RKO (cell line): ENCODE measurements at regions not wholly inside any gene's neighbourhood (a gene's known extent, or its start where the extent isn't known, plus 50 kb on each side); places are given as distances from the start of the nearest gene placed in this dataset.

Experiments
- DNase-seq: peaks from one replicate; pipeline ENCODE4 v3.0.0-alpha.2; 2016; ENCODE audit warnings: low spot score

GRCh38 chr5:112025757-112026156 lies 268.8 kb upstream of the NREP start:
- no peak for DNase-seq

DNA sequence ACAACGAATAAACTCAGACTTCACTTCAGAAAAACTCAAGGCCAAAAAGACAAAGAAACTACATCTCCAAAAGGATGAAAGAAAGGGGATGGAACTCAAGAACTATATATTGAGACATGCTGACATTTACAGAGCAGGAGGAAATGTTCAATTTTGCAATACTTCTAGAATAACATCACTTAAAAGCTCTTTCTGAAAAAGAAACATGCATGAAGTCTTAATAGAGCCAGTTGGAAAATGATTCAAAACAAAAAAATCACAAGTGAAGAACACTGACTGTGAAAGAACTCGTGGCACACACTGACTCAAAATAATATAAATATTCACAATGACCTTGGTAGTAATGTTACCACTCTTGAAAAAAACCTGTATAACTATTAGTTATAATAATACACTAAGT lies 267.8 kb upstream of the NREP start:
- no peak for DNase-seq

- no peak for DNase-seq
Measured at GRCh38 chr5:112024221-112024620, 267.2 kb upstream of the NREP start.

GRCh38 chr5:112023766-112024165 lies 266.8 kb upstream of the NREP start:
- DNase-seq, result no peak

DNA sequence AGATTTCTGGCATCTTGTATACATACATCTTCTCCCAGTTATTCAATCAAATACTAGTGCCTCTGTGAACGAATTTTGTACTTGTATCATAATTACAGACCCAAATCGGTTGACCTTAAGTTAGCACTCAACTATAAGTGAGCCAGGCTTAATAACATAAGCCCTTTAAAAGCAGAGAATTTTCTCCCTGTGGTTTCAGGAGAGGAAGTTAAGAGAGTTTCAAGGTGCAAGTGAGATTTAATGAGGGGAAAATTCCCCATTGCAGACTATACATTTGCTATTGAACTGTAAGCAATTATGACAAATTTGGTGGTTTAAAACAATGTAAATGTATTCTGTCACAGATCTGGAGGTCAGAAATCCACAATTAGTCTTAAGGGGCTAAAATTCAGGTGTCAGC lies 261.9 kb upstream of the NREP start:
- DNase-seq, result no peak

DNA sequence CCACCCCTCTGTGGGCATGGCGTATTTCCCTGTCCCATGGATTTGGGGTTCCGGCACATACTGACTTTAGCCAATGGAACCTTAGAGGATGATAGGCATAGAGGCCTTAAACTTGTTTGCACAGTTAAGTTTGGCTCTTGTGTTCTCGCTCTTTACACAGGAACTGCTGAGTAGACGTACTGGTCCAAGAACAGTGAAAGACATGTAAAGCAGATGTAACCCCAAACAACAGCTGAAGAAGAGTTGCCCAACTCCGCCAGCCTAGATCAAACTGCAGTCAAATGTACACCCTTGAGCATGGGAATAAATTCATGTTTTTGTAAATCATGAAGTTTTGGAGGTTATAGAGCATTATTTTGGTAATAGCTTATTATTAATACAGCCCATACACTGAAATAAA lies 260.0 kb upstream of the NREP start:
- no peak for DNase-seq

DNA sequence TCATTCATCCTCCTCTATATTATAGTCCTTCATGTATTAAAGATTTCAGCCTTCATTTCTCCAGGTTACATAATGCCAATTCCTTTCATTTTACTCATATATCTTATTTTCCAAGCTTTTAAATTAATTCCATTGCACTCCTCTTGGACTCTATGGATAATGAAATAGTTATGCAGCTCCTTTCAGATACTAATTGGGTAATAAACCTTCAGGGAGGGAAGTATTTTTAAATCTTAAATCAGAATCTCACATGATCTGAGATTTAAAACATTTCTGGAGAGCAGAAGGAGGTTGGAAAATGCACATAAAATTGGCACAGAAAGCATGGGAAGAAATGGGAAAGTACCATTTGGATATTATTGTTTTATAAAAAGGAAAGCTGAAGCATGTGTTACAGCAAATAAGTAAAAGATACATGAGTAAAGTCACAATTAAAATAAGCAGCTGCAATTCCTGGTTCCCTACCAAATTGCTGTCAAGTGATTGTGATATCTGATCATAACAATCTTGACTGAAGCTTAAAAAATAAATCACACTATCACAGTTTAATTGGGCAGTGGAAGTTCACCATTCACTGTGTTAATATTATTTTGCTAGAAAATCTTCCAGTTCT lies 257.9 kb upstream of the NREP start:
- no peak for DNase-seq

DNA sequence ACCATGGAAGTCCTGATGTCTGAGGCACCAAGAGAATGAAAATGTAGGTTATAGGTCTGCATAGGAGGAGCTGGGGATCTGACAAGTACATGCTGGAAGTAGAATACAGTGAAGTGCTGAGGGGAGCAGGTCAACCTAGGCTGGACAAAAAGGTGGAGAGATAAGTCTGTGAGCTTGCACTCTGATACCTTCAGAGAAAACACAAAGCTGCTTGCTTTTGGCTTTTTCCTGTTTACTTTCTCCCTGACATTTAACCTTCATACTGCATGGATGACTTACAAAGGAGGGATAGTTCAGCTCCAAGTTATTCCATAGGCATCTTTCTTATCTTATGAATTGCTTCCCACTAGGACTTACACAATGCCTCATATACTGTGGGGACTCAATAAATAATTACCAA lies 256.7 kb upstream of the NREP start:
- no peak for DNase-seq

DNA sequence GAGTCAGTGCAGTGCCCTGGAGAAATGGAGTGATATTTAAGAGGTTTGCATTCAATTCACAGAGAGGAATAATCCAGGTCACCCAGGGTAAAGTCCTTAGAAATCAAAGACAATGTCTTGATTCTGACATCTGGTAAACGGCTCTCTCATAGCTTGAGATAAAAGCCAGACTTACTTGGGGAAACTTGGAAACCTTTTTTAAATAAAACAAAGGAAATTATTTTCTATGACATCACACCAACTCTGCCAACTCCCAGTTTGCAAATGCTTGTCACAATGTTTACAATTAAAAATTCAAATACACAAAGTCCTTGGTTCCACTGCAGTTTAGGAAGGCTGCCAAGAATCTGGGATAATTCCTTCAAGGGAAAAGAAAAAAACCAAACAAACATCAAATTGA lies 255.1 kb upstream of the NREP start:
- DNase-seq, result no peak

DNA sequence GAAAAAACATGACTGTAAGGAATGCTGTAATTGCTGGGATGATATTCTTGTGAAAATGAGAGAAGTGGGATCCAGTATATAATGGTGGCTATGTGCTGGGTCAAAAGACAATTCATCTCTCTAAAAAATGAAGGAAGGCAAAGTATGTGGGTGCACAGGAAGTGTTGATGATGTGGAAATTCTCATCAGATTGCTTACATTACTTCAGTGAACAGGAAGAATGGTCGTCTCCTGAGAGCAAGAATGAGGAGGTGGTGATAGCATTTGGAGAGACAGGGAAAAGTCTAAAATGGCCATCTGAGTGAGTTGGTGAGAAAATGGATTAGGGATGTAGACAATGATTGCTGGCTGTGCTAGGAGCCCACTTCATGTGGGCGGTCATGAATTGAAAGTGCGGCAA lies 253.5 kb upstream of the NREP start:
- no peak for DNase-seq

DNA sequence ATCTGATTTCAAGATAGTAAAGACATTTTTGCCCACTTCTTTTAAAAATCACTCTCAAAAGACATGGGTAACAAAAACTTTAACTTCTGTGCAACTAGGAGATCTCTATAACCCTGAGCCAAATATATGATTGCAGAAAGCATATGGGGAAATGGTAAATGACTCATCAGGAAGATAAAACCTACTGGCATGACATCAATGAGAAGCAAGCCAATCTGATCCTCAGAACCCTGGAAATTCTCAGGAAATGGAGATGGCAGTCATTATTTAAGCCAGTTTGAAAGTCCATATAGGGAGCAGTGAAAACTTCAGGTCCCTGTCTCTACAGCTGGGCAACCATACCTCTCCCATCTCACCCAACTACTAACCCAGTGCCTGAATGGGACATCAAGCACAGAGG lies 249.7 kb upstream of the NREP start:
- DNase-seq, result peak; percentile 28

DNA sequence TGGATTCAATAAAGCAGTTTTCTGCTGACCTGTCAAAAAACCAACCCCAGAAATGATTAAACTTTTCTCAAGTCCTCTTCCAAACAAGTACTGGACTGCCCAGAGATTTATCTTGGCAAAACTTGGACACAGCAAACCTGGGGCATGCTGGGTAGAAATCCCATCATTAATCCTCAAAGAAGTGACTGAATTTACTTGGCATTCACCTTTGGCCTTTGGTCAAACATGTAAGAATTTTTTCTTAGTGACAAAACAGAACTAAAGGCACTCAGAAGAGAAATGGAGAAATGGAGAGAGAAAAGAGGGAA lies 248.6 kb upstream of the NREP start:
- no peak for DNase-seq

- no peak for DNase-seq
Measured at GRCh38 chr5:112004867-112005622, 248.1 kb upstream of the NREP start.

GRCh38 chr5:112002376-112002775 lies 245.4 kb upstream of the NREP start:
- DNase-seq, result no peak

DNA sequence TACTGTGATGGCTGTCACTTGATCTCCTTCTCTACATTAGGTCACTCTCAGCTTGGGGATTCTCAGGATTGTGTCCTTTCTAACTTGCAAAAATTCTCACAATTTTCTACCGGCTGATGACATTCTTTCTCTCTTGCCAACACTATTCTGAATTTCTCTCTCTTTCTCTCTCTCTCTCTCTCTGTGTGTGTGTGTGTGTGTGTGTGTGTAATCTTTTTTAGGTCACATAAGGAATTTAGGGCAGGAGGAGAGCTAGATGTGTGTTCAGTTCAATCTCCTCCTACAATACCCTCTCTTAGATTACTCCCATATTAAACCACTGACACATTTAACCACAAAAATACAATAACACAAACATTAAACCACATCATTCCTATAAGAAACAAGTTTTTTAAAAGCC lies 242.3 kb upstream of the NREP start:
- DNase-seq, result no peak

- no peak for DNase-seq
Measured at GRCh38 chr5:111998871-111999270, 241.9 kb upstream of the NREP start.

DNA sequence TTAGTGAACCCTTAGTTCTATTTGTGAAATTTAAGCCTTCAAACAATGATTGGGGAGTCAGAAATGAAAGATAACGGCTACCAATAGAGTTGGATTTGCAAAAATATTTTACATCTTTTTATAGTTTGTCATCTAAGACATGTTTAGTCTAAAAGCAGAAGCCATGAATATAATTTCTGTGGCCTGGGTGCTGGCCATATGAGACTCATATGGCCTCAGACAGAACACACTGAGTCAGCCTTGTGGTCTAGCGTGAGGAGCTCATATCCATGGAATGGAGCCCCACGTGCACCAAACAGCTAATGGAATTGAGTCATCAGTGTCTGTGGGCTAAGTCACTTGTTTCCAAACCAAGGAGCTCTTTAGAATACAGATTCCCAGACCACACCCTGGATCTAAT lies 240.7 kb upstream of the NREP start:
- peak; percentile 92 for DNase-seq

GRCh38 chr5:111997308-111997707 lies 240.3 kb upstream of the NREP start:
- no peak for DNase-seq

GRCh38 chr5:111996574-111996973 lies 239.6 kb upstream of the NREP start:
- DNase-seq, result no peak

DNA sequence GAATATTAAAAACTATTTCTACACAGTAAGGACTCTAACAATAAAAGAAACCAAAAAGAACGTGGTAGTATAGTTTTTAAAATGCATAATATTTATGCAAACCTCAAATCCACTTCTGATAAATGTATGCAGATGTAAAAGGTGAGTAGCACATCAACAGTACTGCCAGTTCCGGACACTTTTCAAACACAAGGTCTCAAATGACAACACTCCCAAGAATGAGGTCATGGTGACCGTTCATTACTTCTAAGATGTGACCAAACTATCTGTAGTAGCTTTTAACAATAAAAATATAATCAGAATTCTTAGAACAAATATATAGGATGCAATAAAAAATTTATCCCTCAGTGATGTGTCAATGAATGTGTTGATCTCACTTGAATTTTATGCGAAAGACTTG lies 238.7 kb upstream of the NREP start:
- DNase-seq, result no peak

DNA sequence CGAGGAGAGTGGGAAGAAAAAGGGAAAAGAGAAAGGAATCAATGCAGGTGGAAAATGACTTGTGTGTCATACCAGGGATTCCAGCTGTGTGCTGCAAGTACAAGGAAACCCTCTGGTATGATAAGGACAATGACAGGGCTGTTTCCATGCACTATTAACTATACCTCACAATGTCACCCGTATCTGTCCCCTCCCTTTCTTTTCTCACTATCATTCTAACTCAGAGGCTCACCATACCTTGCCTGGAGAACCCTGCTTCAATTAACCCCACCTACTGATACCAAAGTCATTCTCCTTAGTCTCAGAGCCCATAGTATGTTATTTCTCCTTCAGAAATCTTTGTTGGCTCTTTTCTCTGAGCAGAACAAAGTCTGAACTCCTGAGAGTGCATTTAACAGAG lies 236.2 kb upstream of the NREP start:
- no peak for DNase-seq

DNA sequence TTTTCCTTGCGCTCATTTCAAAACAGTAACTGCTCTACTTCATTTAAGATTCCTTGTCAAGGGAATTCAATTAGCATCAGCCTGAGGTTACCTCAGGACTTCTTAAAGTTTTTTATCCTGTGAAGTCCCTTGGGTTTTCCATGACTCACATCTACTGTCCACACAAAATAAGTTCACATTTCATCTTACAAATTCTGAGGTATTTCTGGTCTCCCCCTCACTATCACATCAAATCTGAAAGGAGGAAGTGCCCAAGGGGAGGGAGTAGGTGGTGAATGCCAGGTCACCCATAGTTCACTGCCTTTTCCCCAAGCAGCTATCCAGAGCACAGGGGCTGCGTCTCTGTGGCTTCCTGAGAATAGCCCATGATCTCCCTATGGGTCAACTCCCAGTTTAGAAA lies 227.1 kb upstream of the NREP start:
- DNase-seq, result no peak

DNA sequence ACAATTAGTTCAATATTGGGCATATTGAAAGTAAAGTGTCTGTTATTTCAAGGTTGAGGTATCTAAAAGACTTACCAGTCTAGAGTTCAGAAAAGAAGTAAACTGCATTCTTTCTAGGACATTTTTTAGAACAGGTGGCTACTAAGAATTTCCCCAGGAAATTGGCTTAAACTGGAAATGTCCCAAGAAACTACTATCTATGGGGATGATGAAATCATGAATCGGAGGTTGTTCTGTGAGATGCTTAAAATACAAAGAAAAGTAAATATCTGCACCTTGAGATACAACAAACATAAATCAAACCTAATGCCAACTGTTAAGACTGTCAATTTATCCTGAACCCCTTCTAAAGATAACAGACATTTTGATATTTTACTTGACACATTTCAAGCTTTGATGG lies 226.5 kb upstream of the NREP start:
- DNase-seq, result no peak

DNA sequence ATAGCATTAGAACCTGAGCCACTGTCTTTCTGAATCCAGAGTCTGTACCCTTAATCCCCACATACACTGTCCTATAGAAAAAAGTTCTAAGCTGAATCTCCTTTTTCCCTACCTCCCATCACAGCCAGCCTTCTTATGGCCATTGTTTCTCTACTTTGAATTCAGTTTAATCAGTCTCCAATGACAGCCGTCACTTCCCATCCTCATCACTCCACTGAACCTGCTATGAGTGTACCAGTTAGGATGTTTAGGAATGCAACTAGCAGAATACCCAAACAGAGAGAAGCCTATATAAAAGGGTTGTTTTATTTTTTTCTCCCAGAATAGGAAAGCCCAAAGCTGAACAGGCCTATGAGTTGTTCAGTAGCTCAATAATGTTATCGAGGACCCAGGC lies 220.4 kb upstream of the NREP start:
- DNase-seq, result no peak
